ENCODE measurements at regions not wholly inside any gene's neighbourhood (a gene's known extent, or its start where the extent isn't known, plus 50 kb on each side); places are given as distances from the start of the nearest gene placed in this dataset.

GRCh38 chr17:77814091-77814772 lies 144.3 kb upstream of the TNRC6C start:
- DNase-seq = no peak

GRCh38 chr17:77815127-77815905 lies 143.2 kb upstream of the TNRC6C start:
- no peak for DNase-seq

- DNase-seq = no peak
Measured at GRCh38 chr17:77817953-77818352, 140.6 kb upstream of the TNRC6C start.

- DNase-seq = no peak
Measured at GRCh38 chr17:77819497-77819896, 139.0 kb upstream of the TNRC6C start.

GRCh38 chr17:77821114-77821513 lies 137.4 kb upstream of the TNRC6C start:
- no peak for DNase-seq

- no peak for DNase-seq
Measured at GRCh38 chr17:77822302-77823030, 136.0 kb upstream of the TNRC6C start.

GRCh38 chr17:77824102-77824779 lies 134.3 kb upstream of the TNRC6C start:
- no peak for DNase-seq

- DNase-seq = no peak
Measured at GRCh38 chr17:77824780-77825280, 133.7 kb upstream of the TNRC6C start.

GRCh38 chr17:77825621-77826020 lies 132.9 kb upstream of the TNRC6C start:
- no peak for DNase-seq

- no peak for DNase-seq
Measured at GRCh38 chr17:77826132-77826873, 132.2 kb upstream of the TNRC6C start.

- no peak for DNase-seq
Measured at GRCh38 chr17:77827039-77827438, 131.5 kb upstream of the TNRC6C start.

- no peak for DNase-seq
Measured at GRCh38 chr17:77827511-77827910, 131.0 kb upstream of the TNRC6C start.

- DNase-seq = no peak
Measured at GRCh38 chr17:77828749-77829539, 129.6 kb upstream of the TNRC6C start.

- DNase-seq = no peak
Measured at GRCh38 chr17:77829843-77830799, 128.4 kb upstream of the TNRC6C start.

- no peak for DNase-seq
Measured at GRCh38 chr17:77830816-77831473, 127.6 kb upstream of the TNRC6C start.

GRCh38 chr17:77831474-77832179 lies 126.9 kb upstream of the TNRC6C start:
- no peak for DNase-seq

- DNase-seq = no peak
Measured at GRCh38 chr17:77832180-77832560, 126.3 kb upstream of the TNRC6C start.

- DNase-seq = no peak
Measured at GRCh38 chr17:77833769-77834168, 124.7 kb upstream of the TNRC6C start.

All from NCI-H774 (cell line).